IgD-negative memory B cell (primary cell): ENCODE measurements at regions not wholly inside any gene's neighbourhood (a gene's known extent, or its start where the extent isn't known, plus 50 kb on each side); places are given as distances from the start of the nearest gene placed in this dataset.

Experiments used
- H3K27ac Mint-ChIP-seq, 3 donors: one replicate each; pipeline ENCODE4 v1.8.0; 2020 to 2022; ENCODE audit warnings: mild to moderate bottlenecking in 3 of 3, mixed read lengths in 3 of 3, moderate library complexity in 1 of 3
- H3K27me3 Mint-ChIP-seq: one replicate; pipeline ENCODE4 v1.8.0; 2021; ENCODE audit warnings: mixed read lengths
- H3K36me3 Mint-ChIP-seq: one replicate; pipeline ENCODE4 v1.8.0; 2020; ENCODE audit warnings: mild to moderate bottlenecking, mixed read lengths
- H3K4me1 Mint-ChIP-seq, 3 donors: one replicate each; pipeline ENCODE4 v1.8.0; 2020 to 2022; ENCODE audit warnings: mixed read lengths in 3 of 3, mild to moderate bottlenecking in 1 of 3
- H3K4me3 Mint-ChIP-seq, 4 donors: one replicate each; pipeline ENCODE4 v1.8.0; 2020 to 2022; ENCODE audit warnings: mild to moderate bottlenecking in 4 of 4, mixed read lengths in 4 of 4, moderate library complexity in 3 of 4
- H3K9me3 Mint-ChIP-seq, 3 donors: one replicate each; pipeline ENCODE4 v1.8.0; 2020 to 2021; ENCODE audit warnings: mixed read lengths in 3 of 3, mild to moderate bottlenecking in 1 of 3

GRCh38 chr13:82294226-82294625 lies 1588.0 kb downstream of the SLITRK1 start:
- Mint-ChIP-seq H3K9me3 (peaks cover 0 to 5% (median 4%) of the 10 kb centered on the region in 3 donors), H3K4me3 (no peak overlapping the region), H3K4me1 (no peaks in the 10 kb centered on the region), H3K27ac (no peak overlapping the region), H3K36me3 (no peaks in the 10 kb centered on the region), H3K27me3 (no peaks in the 10 kb centered on the region)

- peaks cover 0 to 5% (median 4%) of the 10 kb centered on the region in 3 donors for H3K9me3 Mint-ChIP-seq
- H3K4me1 Mint-ChIP-seq: no peaks in the 10 kb centered on the region
- no peak overlapping the region for H3K27ac Mint-ChIP-seq
- no peaks in the 10 kb centered on the region for H3K27me3 Mint-ChIP-seq
- H3K4me3 Mint-ChIP-seq: no peak overlapping the region
- H3K36me3 Mint-ChIP-seq: no peaks in the 10 kb centered on the region
Observed at GRCh38 chr13:82292334-82292733, 1589.9 kb downstream of the SLITRK1 start.

GRCh38 chr13:82291852-82292251 lies 1590.4 kb downstream of the SLITRK1 start:
- Mint-ChIP-seq H3K4me3 (no peak overlapping the region), H3K9me3 (peaks cover 0 to 5% (median 4%) of the 10 kb centered on the region in 3 donors), H3K27ac (no peak overlapping the region), H3K36me3 (no peaks in the 10 kb centered on the region), H3K4me1 (no peaks in the 10 kb centered on the region), H3K27me3 (no peaks in the 10 kb centered on the region)

- H3K27ac Mint-ChIP-seq: no peak overlapping the region
- H3K9me3 Mint-ChIP-seq: peaks cover 0 to 5% (median 2%) of the 10 kb centered on the region in 3 donors
- H3K27me3 Mint-ChIP-seq: no peaks in the 10 kb centered on the region
- no peak overlapping the region for H3K4me3 Mint-ChIP-seq
- H3K4me1 Mint-ChIP-seq: no peaks in the 10 kb centered on the region
- no peaks in the 10 kb centered on the region for H3K36me3 Mint-ChIP-seq
Observed at GRCh38 chr13:82275644-82276043, 1606.6 kb downstream of the SLITRK1 start.

- no peak overlapping the region for H3K4me3 Mint-ChIP-seq
- H3K27ac Mint-ChIP-seq: no peak overlapping the region
- peaks cover 0 to 11% (median 9%) of the 10 kb centered on the region in 3 donors for H3K9me3 Mint-ChIP-seq
- no peaks in the 10 kb centered on the region for H3K36me3 Mint-ChIP-seq
- no peaks in the 10 kb centered on the region for H3K4me1 Mint-ChIP-seq
- H3K27me3 Mint-ChIP-seq: no peaks in the 10 kb centered on the region
Observed at GRCh38 chr13:82259284-82259683, 1623.0 kb downstream of the SLITRK1 start.

GRCh38 chr13:82257790-82258507 lies 1624.3 kb downstream of the SLITRK1 start:
- no peak overlapping the region for H3K4me3 Mint-ChIP-seq
- H3K27ac Mint-ChIP-seq: no peak overlapping the region
- H3K36me3 Mint-ChIP-seq: no peaks in the 10 kb centered on the region
- no peaks in the 10 kb centered on the region for H3K27me3 Mint-ChIP-seq
- H3K9me3 Mint-ChIP-seq: peaks cover 0 to 9% (median 4%) of the 10 kb centered on the region in 3 donors
- H3K4me1 Mint-ChIP-seq: no peaks in the 10 kb centered on the region

GRCh38 chr13:82248762-82249161 lies 1633.5 kb downstream of the SLITRK1 start:
- H3K36me3 Mint-ChIP-seq: no peaks in the 10 kb centered on the region
- no peak overlapping the region for H3K27ac Mint-ChIP-seq
- peaks cover 0 to 3% (median 0%) of the 10 kb centered on the region in 3 donors for H3K9me3 Mint-ChIP-seq
- no peak overlapping the region for H3K4me3 Mint-ChIP-seq
- H3K4me1 Mint-ChIP-seq: no peaks in the 10 kb centered on the region
- no peaks in the 10 kb centered on the region for H3K27me3 Mint-ChIP-seq

GRCh38 chr13:82245860-82246259 lies 1636.4 kb downstream of the SLITRK1 start:
- H3K4me3 Mint-ChIP-seq: no peak overlapping the region

GRCh38 chr13:82224806-82225205 lies 1657.5 kb downstream of the SLITRK1 start:
- no peaks in the 10 kb centered on the region for H3K4me1 Mint-ChIP-seq
- H3K27me3 Mint-ChIP-seq: no peaks in the 10 kb centered on the region
- no peak overlapping the region for H3K4me3 Mint-ChIP-seq
- H3K9me3 Mint-ChIP-seq: peaks cover 0 to 4% (median 1%) of the 10 kb centered on the region in 3 donors
- H3K36me3 Mint-ChIP-seq: no peaks in the 10 kb centered on the region
- H3K27ac Mint-ChIP-seq: no peak overlapping the region

More at GRCh38 chr13:82245860-82246259, 1636.4 kb downstream of the SLITRK1 start:
- Mint-ChIP-seq H3K4me1 (no peaks in the 10 kb centered on the region), H3K27ac (no peak overlapping the region), H3K36me3 (no peaks in the 10 kb centered on the region), H3K27me3 (no peaks in the 10 kb centered on the region), H3K9me3 (peaks cover 0 to 3% (median 0%) of the 10 kb centered on the region in 3 donors)

- H3K27me3 Mint-ChIP-seq: no peaks in the 10 kb centered on the region
- H3K9me3 Mint-ChIP-seq: peaks cover 0 to 4% (median 0%) of the 10 kb centered on the region in 3 donors
Observed at GRCh38 chr13:82221621-82222020, 1660.7 kb downstream of the SLITRK1 start.

GRCh38 chr13:82220641-82221040 lies 1661.6 kb downstream of the SLITRK1 start:
- Mint-ChIP-seq H3K4me1 (no peaks in the 10 kb centered on the region), H3K27me3 (no peaks in the 10 kb centered on the region), H3K27ac (no peak overlapping the region), H3K4me3 (no peak overlapping the region), H3K9me3 (peaks cover 0 to 4% (median 4%) of the 10 kb centered on the region in 3 donors), H3K36me3 (no peaks in the 10 kb centered on the region)

More at GRCh38 chr13:82221621-82222020, 1660.7 kb downstream of the SLITRK1 start:
- H3K4me3 Mint-ChIP-seq: no peak overlapping the region
- no peaks in the 10 kb centered on the region for H3K4me1 Mint-ChIP-seq
- no peaks in the 10 kb centered on the region for H3K36me3 Mint-ChIP-seq
- no peak overlapping the region for H3K27ac Mint-ChIP-seq

- H3K4me3 Mint-ChIP-seq: peak overlapping the region in 1 of 4 donors; percentile 63
- no peak overlapping the region for H3K27ac Mint-ChIP-seq
- H3K4me1 Mint-ChIP-seq: no peaks in the 10 kb centered on the region
- peaks cover 7 to 25% (median 9%) of the 10 kb centered on the region in 3 donors for H3K9me3 Mint-ChIP-seq
- H3K36me3 Mint-ChIP-seq: peaks cover 3% of the 10 kb centered on the region
- H3K27me3 Mint-ChIP-seq: no peaks in the 10 kb centered on the region
Observed at GRCh38 chr13:82216165-82216564, 1666.1 kb downstream of the SLITRK1 start.

- Mint-ChIP-seq H3K9me3 (peaks cover 7 to 25% (median 9%) of the 10 kb centered on the region in 3 donors), H3K27ac (no peak overlapping the region), H3K27me3 (no peaks in the 10 kb centered on the region), H3K4me3 (no peak overlapping the region), H3K4me1 (no peaks in the 10 kb centered on the region), H3K36me3 (peaks cover 3% of the 10 kb centered on the region)
Observed at GRCh38 chr13:82214341-82214740, 1667.9 kb downstream of the SLITRK1 start.

- H3K27ac Mint-ChIP-seq: no peak overlapping the region
- no peaks in the 10 kb centered on the region for H3K27me3 Mint-ChIP-seq
- H3K4me3 Mint-ChIP-seq: no peak overlapping the region
- H3K9me3 Mint-ChIP-seq: peaks cover 3 to 11% (median 3%) of the 10 kb centered on the region in 3 donors
- no peaks in the 10 kb centered on the region for H3K36me3 Mint-ChIP-seq
- H3K4me1 Mint-ChIP-seq: no peaks in the 10 kb centered on the region
Observed at GRCh38 chr13:82206241-82206640, 1676.0 kb downstream of the SLITRK1 start.

GRCh38 chr13:82202398-82202797 lies 1679.9 kb downstream of the SLITRK1 start:
- H3K9me3 Mint-ChIP-seq: peaks cover 3 to 9% (median 3%) of the 10 kb centered on the region in 3 donors
- H3K4me3 Mint-ChIP-seq: no peak overlapping the region
- no peaks in the 10 kb centered on the region for H3K27me3 Mint-ChIP-seq
- H3K4me1 Mint-ChIP-seq: no peaks in the 10 kb centered on the region
- H3K27ac Mint-ChIP-seq: no peak overlapping the region
- no peaks in the 10 kb centered on the region for H3K36me3 Mint-ChIP-seq

GRCh38 chr13:82196087-82196486 lies 1686.2 kb downstream of the SLITRK1 start:
- H3K27ac Mint-ChIP-seq: peak overlapping the region in 1 of 3 donors; percentile 15
- no peaks in the 10 kb centered on the region for H3K36me3 Mint-ChIP-seq
- peaks cover 0 to 15% (median 3%) of the 10 kb centered on the region in 3 donors for H3K9me3 Mint-ChIP-seq
- H3K4me1 Mint-ChIP-seq: no peaks in the 10 kb centered on the region
- H3K27me3 Mint-ChIP-seq: no peaks in the 10 kb centered on the region
- H3K4me3 Mint-ChIP-seq: no peak overlapping the region
